ENCODE measurements at regions not wholly inside any gene's neighbourhood (a gene's known extent, or its start where the extent isn't known, plus 50 kb on each side); places are given as distances from the start of the nearest gene placed in this dataset.

DNA sequence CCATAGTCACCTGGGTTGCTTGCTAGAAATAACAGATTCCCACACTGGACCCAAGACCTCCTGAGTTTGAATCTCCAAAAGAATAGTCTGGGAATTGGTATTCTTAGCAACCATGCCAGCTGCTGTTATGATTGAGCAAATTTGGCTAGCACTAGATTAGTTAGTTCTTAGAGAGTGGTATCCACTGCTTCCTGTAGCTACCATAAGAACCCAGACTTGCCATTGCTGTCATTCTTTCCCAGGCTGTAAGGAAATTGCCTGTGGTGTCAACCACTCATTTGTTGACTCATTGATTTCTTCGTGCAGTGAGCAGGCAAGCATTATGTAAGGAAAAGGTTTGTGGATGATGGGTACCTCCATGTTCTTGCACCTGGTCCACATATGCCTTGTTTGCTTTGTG, 201.8 kb upstream of the RGS6 start (continued):
- TF ChIP-seq NFIX (CRISPR knock-in tag; IDR thresholded peaks at IDR 0.05; ENCODE audit: low read depth) (no peak), SNRNP70 (optimal IDR thresholded peaks at IDR 0.05; ENCODE audit: low read depth, low read length) (no peak), ZNF253 (CRISPR knock-in tag; conservative IDR thresholded peaks at IDR 0.05) (no peak)

GRCh38 chr14:71731096-71731495, 201.1 kb upstream of the RGS6 start:
- intact Hi-C loops (cut with micrococcal nuclease) (no loop called here), in situ Hi-C loops (cut with MboI) (no loop called here)
- Histone ChIP-seq H3K36me3 (ENCODE audit: control insufficient read depth, insufficient read depth, low read length) (peaks cover 9% of the 10 kb centered on the region; the same call in 1 of the 3 replicates), H3K9ac (ENCODE audit: insufficient read depth in 1 of 2, low read depth in 2 of 2, low read length in 2 of 2) (no peak overlapping the region), H4K20me1 (replicated peaks; ENCODE audit: control insufficient read depth, insufficient read depth, low read length) (no peaks in the 10 kb centered on the region), H3K4me2 (ENCODE audit: insufficient read depth, low read length) (no peak overlapping the region), H3K4me3 (no peak overlapping the region), H2AFZ (ENCODE audit: low read depth, low read length) (no peak overlapping the region), H3K27ac (ENCODE audit: extremely low read depth, low read depth, low read length) (no peak overlapping the region), H3K79me2 (ENCODE audit: control insufficient read depth, insufficient read depth, low read length) (no peaks in the 10 kb centered on the region), H3K9me3 (replicated peaks; ENCODE audit: control insufficient read depth, insufficient read depth, low read depth, low read length) (no peaks in the 10 kb centered on the region), H3K4me1 (replicated peaks in 1 of 2; ENCODE audit: control insufficient read depth in 2 of 2, insufficient read depth in 2 of 2, low read length in 2 of 2) (no peaks in the 10 kb centered on the region), H3K27me3 (ENCODE audit: control insufficient read depth in 2 of 2, insufficient read depth in 2 of 2, low read length in 2 of 2) (no peaks in the 10 kb centered on the region), H3K9me1 (ENCODE audit: control insufficient read depth, insufficient read depth, low read length) (no peaks in the 10 kb centered on the region)
- POLR2A ChIA-PET = interaction anchor here (0.7 kb wide), 1 partner anchor 8 kb away, joined by 5 read pairs; no protein-coding TSS in a partner anchor
- TF ChIP-seq ZNF134 (CRISPR knock-in tag; conservative IDR thresholded peaks at IDR 0.05) = no peak
- no peak for TF ChIP-seq ZSCAN32 (CRISPR knock-in tag; IDR thresholded peaks at IDR 0.05)
- TF ChIP-seq ARNT (IDR thresholded peaks at IDR 0.05) = no peak
- TF ChIP-seq BRCA1 (IDR thresholded peaks at IDR 0.05) = no peak
- TF ChIP-seq BRCA1 (CRISPR knock-in tag; IDR thresholded peaks at IDR 0.05) = no peak
- TF ChIP-seq MBD1 (CRISPR knock-in tag; IDR thresholded peaks at IDR 0.05) = no peak
- CTCF ChIA-PET (ENCODE audit: low intra/inter-chr PET ratio) = no interaction called here
- ATAC-seq (no peak), DNase-seq (ENCODE audit: extremely low read depth in 1 of 4, low spot score in 3 of 4) (no peak), FAIRE-seq (no peak)
- 90% methylated on average over 3 of the region's 5 CpGs for WGBS (ENCODE audit: insufficient coverage, low coverage, missing lambda C conversion rate)
- BruUV-seq (replicated peaks) = no TSS peak

Data from K562 (cell line).